ENCODE measurements at regions not wholly inside any gene's neighbourhood (a gene's known extent, or its start where the extent isn't known, plus 50 kb on each side); places are given as distances from the start of the nearest gene placed in this dataset.

DNA sequence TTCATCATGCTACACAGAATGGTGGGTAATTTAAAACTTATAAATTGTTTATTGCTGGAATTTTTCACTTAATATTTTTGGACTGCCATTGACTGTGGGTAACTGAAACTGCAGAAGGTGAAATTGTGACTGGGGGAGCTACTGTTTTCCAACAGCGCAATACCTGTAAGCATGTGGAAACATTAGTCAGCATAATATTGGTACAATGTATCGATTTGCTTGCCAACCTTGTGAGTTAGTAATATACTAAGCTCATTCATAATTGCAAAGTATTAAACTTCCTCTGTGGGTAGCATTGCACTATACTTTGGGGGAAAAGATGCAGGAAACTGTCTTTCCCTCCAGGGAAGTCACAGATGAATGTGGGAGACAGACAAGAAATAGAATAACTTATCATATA is 766.5 kb downstream of the HDGFL1 start:
- TF ChIP-seq POLR2A (IDR thresholded peaks at IDR 0.05) (no peak), CTCF (IDR thresholded peaks at IDR 0.05) (no peak)

Data from thyroid gland (tissue), 4 donors.